ENCODE measurements at regions not wholly inside any gene's neighbourhood (a gene's known extent, or its start where the extent isn't known, plus 50 kb on each side); places are given as distances from the start of the nearest gene placed in this dataset.
A peak's percentile ranks its signal among the peaks of the same experiment; 100 is the strongest.
"Not testable (repeated sequence)": the region's sequence is repeated elsewhere in the genome, so short reads cannot be mapped to it uniquely, and the experiment has no call there.

- CTCF ChIA-PET = interaction anchor here (1.0 kb wide), 1 partner anchor 11 kb away, joined by 5 read pairs; no protein-coding TSS in a partner anchor
- TF ChIP-seq PKNOX1 (IDR thresholded peaks at IDR 0.05) = no peak
- TF ChIP-seq BHLHE40 (IDR thresholded peaks at IDR 0.05; ENCODE audit: borderline replicate concordance) = no peak
- no peak for TF ChIP-seq TARDBP (IDR thresholded peaks at IDR 0.05)
- no peak for TF ChIP-seq FOXK2 (IDR thresholded peaks at IDR 0.05)
- TF ChIP-seq FOXA1 (IDR thresholded peaks at IDR 0.05) = no peak
- no peak for TF ChIP-seq ZNF384 (IDR thresholded peaks at IDR 0.05)
- TF ChIP-seq LEF1 (IDR thresholded peaks at IDR 0.05; ENCODE audit: borderline replicate concordance) = no peak
- TF ChIP-seq L3MBTL2 (conservative IDR thresholded peaks at IDR 0.05) = no peak
- TF ChIP-seq ELF4 (IDR thresholded peaks at IDR 0.05) = no peak
- TF ChIP-seq FOXM1 (IDR thresholded peaks at IDR 0.05; ENCODE audit: borderline replicate concordance) = no peak
- no peak for TF ChIP-seq HDGF (IDR thresholded peaks at IDR 0.05; ENCODE audit: borderline replicate concordance)
- TF ChIP-seq SUZ12 (IDR thresholded peaks at IDR 0.05) = no peak
- TF ChIP-seq NFRKB (IDR thresholded peaks at IDR 0.05) = no peak
- no peak for TF ChIP-seq ARNT (IDR thresholded peaks at IDR 0.05)
- POLR2A ChIA-PET = interaction anchor here (0.6 to 1.2 kb wide), 2 partner anchors 8 to 31 kb away, joined by 3 read pairs; no protein-coding TSS in a partner anchor
- no peak for DNase-seq (ENCODE audit: extremely low spot score)
These were observed 113.1 kb upstream of the MTHFD1L start for GRCh38 chr6:150752409-150752808.

GRCh38 chr6:150753371-150754064 lies 112.0 kb upstream of the MTHFD1L start:
- peak; percentile 76 for DNase-seq (ENCODE audit: extremely low spot score)
- CTCF ChIA-PET = interaction anchor here (1.0 to 2.3 kb wide), 2 partner anchors 12 kb away, joined by 5 read pairs; no protein-coding TSS in a partner anchor
- POLR2A ChIA-PET = interaction anchor here (1.2 kb wide), 1 partner anchor 9 kb away, joined by 3 read pairs; no protein-coding TSS in a partner anchor
- TF ChIP-seq ARNT (IDR thresholded peaks at IDR 0.05) (no peak), HDGF (IDR thresholded peaks at IDR 0.05; ENCODE audit: borderline replicate concordance) (no peak), SUZ12 (IDR thresholded peaks at IDR 0.05) (no peak), PKNOX1 (IDR thresholded peaks at IDR 0.05) (peak; percentile 80), CTBP1 (IDR thresholded peaks at IDR 0.05; ENCODE audit: borderline replicate concordance) (peak; percentile 95), L3MBTL2 (conservative IDR thresholded peaks at IDR 0.05) (peak; percentile 12; the same call in 1 of the 2 replicates)

- ChIA-PET CTCF (interaction anchor here (2.3 kb wide), 1 partner anchor 13 kb away, joined by 5 read pairs; no protein-coding TSS in a partner anchor), POLR2A (no interaction called here)
- TF ChIP-seq ELF4 (IDR thresholded peaks at IDR 0.05) = no peak
- DNase-seq (ENCODE audit: extremely low spot score) = no peak
These were observed 110.5 kb upstream of the MTHFD1L start for GRCh38 chr6:150755042-150755441.

- no peak for TF ChIP-seq SUZ12 (IDR thresholded peaks at IDR 0.05)
- no peak for TF ChIP-seq CTBP1 (IDR thresholded peaks at IDR 0.05; ENCODE audit: borderline replicate concordance)
- TF ChIP-seq TARDBP (IDR thresholded peaks at IDR 0.05) = no peak
- TF ChIP-seq SP1 (IDR thresholded peaks at IDR 0.05) = no peak
- no peak for TF ChIP-seq FOXM1 (IDR thresholded peaks at IDR 0.05; ENCODE audit: borderline replicate concordance)
- no peak for TF ChIP-seq FOXK2 (IDR thresholded peaks at IDR 0.05)
- TF ChIP-seq ZNF384 (IDR thresholded peaks at IDR 0.05) = no peak
- no peak for TF ChIP-seq NFRKB (IDR thresholded peaks at IDR 0.05)
- TF ChIP-seq BHLHE40 (IDR thresholded peaks at IDR 0.05; ENCODE audit: borderline replicate concordance) = no peak
- TF ChIP-seq LEF1 (IDR thresholded peaks at IDR 0.05; ENCODE audit: borderline replicate concordance) = no peak
- no peak for TF ChIP-seq HDGF (IDR thresholded peaks at IDR 0.05; ENCODE audit: borderline replicate concordance)
- CTCF ChIA-PET = interaction anchor here (2.3 kb wide), 1 partner anchor 14 kb away, joined by 5 read pairs; no protein-coding TSS in a partner anchor
- POLR2A ChIA-PET = no interaction called here
These were observed 110.0 kb upstream of the MTHFD1L start for GRCh38 chr6:150755524-150755923.

GRCh38 chr6:150756173-150756572 lies 109.3 kb upstream of the MTHFD1L start:
- CTCF ChIA-PET = no interaction called here

More at GRCh38 chr6:150755524-150755923, 110.0 kb upstream of the MTHFD1L start:
- no peak for DNase-seq (ENCODE audit: extremely low spot score)

GRCh38 chr6:150757807-150758206 lies 107.7 kb upstream of the MTHFD1L start:
- DNase-seq (ENCODE audit: extremely low spot score); CTCF ChIA-PET; POLR2A ChIA-PET: not testable (repeated sequence)

More at GRCh38 chr6:150756173-150756572, 109.3 kb upstream of the MTHFD1L start:
- POLR2A ChIA-PET = interaction anchor here (0.7 kb wide), 1 partner anchor 1018 kb away, joined by 3 read pairs; no protein-coding TSS in a partner anchor
- no peak for DNase-seq (ENCODE audit: extremely low spot score)
- no peak for TF ChIP-seq TARDBP (IDR thresholded peaks at IDR 0.05)
- no peak for TF ChIP-seq FOXA1 (IDR thresholded peaks at IDR 0.05)
- TF ChIP-seq ELF4 (IDR thresholded peaks at IDR 0.05) = no peak
- TF ChIP-seq FOXK2 (IDR thresholded peaks at IDR 0.05) = no peak
- no peak for TF ChIP-seq FOXM1 (IDR thresholded peaks at IDR 0.05; ENCODE audit: borderline replicate concordance)
- no peak for TF ChIP-seq HDGF (IDR thresholded peaks at IDR 0.05; ENCODE audit: borderline replicate concordance)
- TF ChIP-seq ARNT (IDR thresholded peaks at IDR 0.05) = no peak
- TF ChIP-seq BHLHE40 (IDR thresholded peaks at IDR 0.05; ENCODE audit: borderline replicate concordance) = no peak
- TF ChIP-seq SP1 (IDR thresholded peaks at IDR 0.05) = no peak
- no peak for TF ChIP-seq LEF1 (IDR thresholded peaks at IDR 0.05; ENCODE audit: borderline replicate concordance)
- TF ChIP-seq ZNF384 (IDR thresholded peaks at IDR 0.05) = no peak
- no peak for TF ChIP-seq L3MBTL2 (conservative IDR thresholded peaks at IDR 0.05)
- TF ChIP-seq CTBP1 (IDR thresholded peaks at IDR 0.05; ENCODE audit: borderline replicate concordance) = no peak; the same call in 1 of the 2 replicates
- no peak for TF ChIP-seq NFRKB (IDR thresholded peaks at IDR 0.05)
- no peak for TF ChIP-seq PKNOX1 (IDR thresholded peaks at IDR 0.05)
- no peak for TF ChIP-seq SUZ12 (IDR thresholded peaks at IDR 0.05)
